ENCODE measurements at regions not wholly inside any gene's neighbourhood (a gene's known extent, or its start where the extent isn't known, plus 50 kb on each side); places are given as distances from the start of the nearest gene placed in this dataset.

DNA sequence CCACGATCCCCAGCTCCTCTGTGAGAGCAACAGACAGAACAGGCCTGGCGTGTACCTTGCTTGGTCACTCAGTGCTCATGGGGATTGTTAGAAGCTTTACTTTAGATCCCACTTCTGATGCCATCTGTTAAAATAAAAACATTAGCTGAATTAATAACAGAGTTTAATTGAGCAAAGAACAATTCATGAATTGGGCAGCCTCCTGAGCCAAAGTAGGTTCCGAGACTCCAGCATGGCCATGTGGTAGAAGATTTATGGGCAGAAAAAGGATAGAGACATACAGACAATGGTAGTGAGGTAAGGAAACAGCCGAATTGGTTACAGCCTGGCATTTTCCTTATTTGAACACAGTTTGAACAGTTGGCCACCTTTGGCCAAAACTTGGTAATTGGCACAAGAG, 223.9 kb upstream of the TRPC4 start:
- TF ChIP-seq EZH2 (IDR thresholded peaks at IDR 0.05; ENCODE audit: borderline replicate concordance) (no peak), EZH2phosphoT487 (IDR thresholded peaks at IDR 0.05; ENCODE audit: low read depth, severe bottlenecking, unreplicated experiment) (no peak)
